SJSA1 (cell line): ENCODE measurements at regions not wholly inside any gene's neighbourhood (a gene's known extent, or its start where the extent isn't known, plus 50 kb on each side); places are given as distances from the start of the nearest gene placed in this dataset.

Experiments used
- DNase-seq, 2 experiments: peaks; one replicate each; pipeline ENCODE4 v3.0.0-alpha.2; 2015 to 2020; ENCODE audit warnings: low spot score in 2 of 2, low read depth in 1 of 2
- H3K27ac ChIP-seq: fragments of 250-450 bp; sonication (Bioruptor Pico); 2 replicates; pipeline ENCODE4 v1.5.1; 2020; ENCODE audit warnings: mild to moderate bottlenecking, moderate library complexity
- H3K27me3 ChIP-seq: fragments of 250-450 bp; sonication (Bioruptor Pico); replicated peaks from 2 replicates; pipeline ENCODE4 v1.5.1; 2020; ENCODE audit warnings: mild to moderate bottlenecking, moderate library complexity
- H3K36me3 ChIP-seq: fragments of 250-450 bp; sonication (Bioruptor Pico); 2 replicates; pipeline ENCODE4 v1.5.1; 2020; ENCODE audit warnings: mild to moderate bottlenecking
- H3K4me1 ChIP-seq: fragments of 250-450 bp; sonication (Bioruptor Pico); replicated peaks from 2 replicates; pipeline ENCODE4 v1.6.1; 2021; ENCODE audit warnings: mild to moderate bottlenecking
- H3K4me3 ChIP-seq: fragments of 250-450 bp; sonication (Bioruptor Pico); 2 replicates; pipeline ENCODE4 v1.5.1; 2020; ENCODE audit warnings: mild to moderate bottlenecking
- H3K9me3 ChIP-seq: fragments of 250-450 bp; sonication (Bioruptor Pico); replicated peaks from 2 replicates; pipeline ENCODE4 v1.5.1; 2020; ENCODE audit warnings: mild to moderate bottlenecking

DNA sequence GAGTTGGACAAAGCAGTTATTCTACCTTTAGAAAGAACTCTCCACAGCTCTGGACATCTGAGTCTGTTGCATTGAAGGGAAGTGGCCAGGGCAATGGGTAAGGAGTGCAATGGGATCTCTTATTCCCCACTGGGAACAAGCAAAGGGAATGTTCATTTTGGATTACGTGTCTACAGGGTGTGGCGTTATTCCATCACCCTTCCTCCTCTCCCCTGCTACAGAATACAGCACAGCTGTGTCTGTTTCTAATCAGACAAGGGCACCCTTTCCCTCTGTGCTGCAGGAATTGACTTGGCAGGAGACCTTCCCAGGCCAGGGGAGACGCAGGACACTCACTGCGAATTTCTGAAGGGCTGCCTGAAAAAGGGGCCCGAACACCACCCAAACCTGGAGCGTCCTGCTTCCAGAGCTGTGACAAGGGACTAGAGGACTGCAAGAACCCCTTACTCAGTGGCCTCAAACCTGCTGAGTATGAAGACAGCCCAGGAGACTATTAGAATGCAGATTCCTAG, 163.6 kb upstream of the RAB4A start:
- peaks cover 11% of the 10 kb centered on the region for H3K4me1 ChIP-seq

DNA sequence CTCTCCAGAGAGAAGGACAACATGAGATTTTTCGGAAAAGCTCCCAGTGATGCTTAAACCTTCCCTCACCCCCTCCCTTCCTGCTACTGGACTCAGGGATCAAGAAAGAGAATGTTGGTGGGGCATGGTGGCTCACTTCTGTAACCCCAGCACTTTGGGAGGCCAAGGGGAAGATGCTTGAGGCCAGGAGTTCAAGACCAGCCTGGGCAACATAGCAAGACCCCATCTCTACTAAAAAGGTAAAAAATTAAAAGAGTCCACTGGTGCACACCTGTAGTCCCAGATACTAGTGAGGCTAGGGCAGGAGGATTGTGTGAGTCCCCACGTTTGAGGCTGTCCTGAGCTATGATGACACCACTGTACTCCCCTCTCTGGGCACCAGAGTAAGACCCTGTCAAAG, 162.9 kb upstream of the RAB4A start:
- H3K27me3 ChIP-seq, result no peaks in the 10 kb centered on the region
- H3K4me3 ChIP-seq, result no peak overlapping the region
- peaks cover 11% of the 10 kb centered on the region for H3K4me1 ChIP-seq
- no peak overlapping the region for H3K27ac ChIP-seq
- no peaks in the 10 kb centered on the region for H3K36me3 ChIP-seq
- no peaks in the 10 kb centered on the region for H3K9me3 ChIP-seq
- DNase-seq, result no peak

More for the DNA sequence above, 163.6 kb upstream of the RAB4A start:
- no peak for DNase-seq
- Histone ChIP-seq H3K27ac (no peak overlapping the region), H3K4me3 (no peak overlapping the region), H3K9me3 (no peaks in the 10 kb centered on the region), H3K27me3 (no peaks in the 10 kb centered on the region), H3K36me3 (no peaks in the 10 kb centered on the region)

DNA sequence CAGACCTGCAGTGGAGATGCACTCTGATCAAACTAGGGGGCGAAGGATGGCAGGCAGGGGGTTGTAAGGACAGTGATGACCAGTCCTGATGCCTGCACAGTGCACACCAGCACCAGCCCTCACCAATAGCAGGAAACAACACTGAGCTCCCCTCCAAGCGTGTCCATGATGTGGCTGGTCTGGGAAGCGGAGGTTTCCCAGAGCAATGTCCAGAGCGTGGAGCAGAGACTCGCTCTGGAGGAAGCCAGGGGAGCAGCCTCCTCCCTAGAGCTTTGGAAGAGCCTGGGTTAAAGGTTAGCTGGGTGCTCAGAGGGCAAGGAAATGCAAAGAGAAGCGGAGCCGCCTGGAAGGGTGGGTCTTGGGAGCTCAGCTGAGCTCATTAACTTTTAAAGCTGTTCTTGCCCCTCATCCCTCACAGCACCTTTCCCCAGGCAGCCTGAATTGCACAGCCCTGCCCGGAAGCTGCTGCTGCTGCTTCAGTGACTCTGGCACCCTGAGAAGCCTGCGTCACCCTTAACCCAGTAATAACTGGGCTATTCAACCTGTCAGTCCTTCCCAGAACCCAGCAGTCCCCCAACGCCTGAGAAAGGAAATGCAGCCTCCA, 162.2 kb upstream of the RAB4A start:
- Histone ChIP-seq H3K36me3 (no peaks in the 10 kb centered on the region), H3K4me3 (no peak overlapping the region), H3K9me3 (no peaks in the 10 kb centered on the region), H3K27ac (no peak overlapping the region), H3K27me3 (no peaks in the 10 kb centered on the region), H3K4me1 (peaks cover 11% of the 10 kb centered on the region)
- no peak for DNase-seq

DNA sequence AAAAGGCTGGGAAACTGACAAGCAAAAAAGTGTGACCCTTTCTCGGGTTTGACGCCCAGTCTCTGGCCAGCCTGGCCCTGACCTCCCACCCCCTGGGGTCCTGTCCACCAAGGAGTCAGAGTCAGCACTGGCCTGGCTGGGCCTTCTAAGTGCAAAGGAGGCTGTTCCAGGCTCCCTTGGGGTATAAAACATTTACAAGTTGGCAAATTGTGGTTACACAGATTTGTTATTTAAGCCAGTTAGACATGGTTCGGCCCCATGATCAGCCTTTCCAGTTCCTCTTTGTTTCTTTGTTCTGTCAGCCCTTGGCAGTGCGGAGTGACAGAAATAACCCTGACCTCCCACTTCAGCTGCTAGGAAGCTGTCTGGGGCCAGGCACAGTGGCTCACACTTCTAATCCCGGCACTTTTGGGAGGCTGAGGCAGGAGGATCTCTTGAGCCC, 161.6 kb upstream of the RAB4A start:
- no peak for DNase-seq
- H3K36me3 ChIP-seq, result no peaks in the 10 kb centered on the region
- no peak overlapping the region for H3K4me3 ChIP-seq
- H3K27me3 ChIP-seq, result no peaks in the 10 kb centered on the region
- no peaks in the 10 kb centered on the region for H3K9me3 ChIP-seq
- no peak overlapping the region for H3K27ac ChIP-seq
- H3K4me1 ChIP-seq, result peaks cover 16% of the 10 kb centered on the region

DNA sequence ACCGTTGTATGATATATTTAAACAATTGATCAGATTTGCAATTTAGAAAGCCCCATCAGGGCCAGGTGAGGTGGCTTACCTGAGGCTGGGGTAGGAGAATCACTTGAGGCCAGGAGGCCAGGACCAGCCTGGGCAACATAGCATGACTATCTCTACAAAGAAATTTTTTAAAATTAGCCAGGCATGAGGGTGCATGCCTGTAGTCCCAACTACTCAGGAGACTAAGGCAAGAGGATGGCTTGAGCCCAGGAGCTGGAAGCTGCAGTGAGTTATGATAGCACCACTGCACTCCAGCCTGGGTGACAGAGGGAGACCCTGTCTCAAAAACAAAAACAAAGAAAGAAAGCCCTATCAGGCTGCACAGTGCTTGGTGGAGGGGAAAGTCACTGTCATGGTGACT, 159.9 kb upstream of the RAB4A start:
- Histone ChIP-seq H3K27me3 (no peaks in the 10 kb centered on the region), H3K9me3 (no peaks in the 10 kb centered on the region), H3K4me3 (no peak overlapping the region), H3K4me1 (peaks cover 25% of the 10 kb centered on the region), H3K27ac (no peak overlapping the region), H3K36me3 (no peaks in the 10 kb centered on the region)
- no peak for DNase-seq

DNA sequence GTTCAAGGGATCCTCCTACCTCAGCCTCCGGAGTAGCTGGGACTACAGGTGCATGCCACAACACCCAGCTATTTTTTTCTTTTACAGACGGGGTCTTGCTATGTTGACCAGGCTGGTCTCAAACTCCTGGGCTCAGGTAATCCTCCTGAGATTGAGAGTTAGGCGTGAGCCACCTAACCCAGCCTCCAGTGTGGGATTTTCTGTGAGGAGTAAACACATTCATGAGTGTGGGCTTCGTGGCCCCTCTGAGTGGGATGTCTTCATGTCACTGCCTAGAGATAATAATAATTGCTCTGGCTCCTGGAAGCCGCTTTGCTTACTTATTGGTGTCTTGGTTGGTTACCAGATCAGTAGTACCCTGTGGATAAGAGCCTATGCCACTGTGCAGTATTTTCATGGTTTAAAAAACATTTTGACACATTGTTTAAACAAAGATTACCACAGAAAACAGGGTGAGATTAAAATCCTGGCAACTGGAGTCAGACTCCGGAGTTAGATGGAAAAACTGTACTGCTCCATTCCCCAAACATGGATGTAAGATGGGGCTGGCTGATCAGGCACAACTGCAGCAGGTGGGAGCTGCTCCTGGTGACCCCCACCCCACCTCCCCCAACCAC, 159.1 kb upstream of the RAB4A start:
- H3K27me3 ChIP-seq, result no peaks in the 10 kb centered on the region
- no peaks in the 10 kb centered on the region for H3K9me3 ChIP-seq
- no peaks in the 10 kb centered on the region for H3K36me3 ChIP-seq
- no peak overlapping the region for H3K27ac ChIP-seq
- H3K4me3 ChIP-seq, result no peak overlapping the region
- peak in 1 of 2 experiments; percentile 24 for DNase-seq
- H3K4me1 ChIP-seq, result peaks cover 25% of the 10 kb centered on the region

DNA sequence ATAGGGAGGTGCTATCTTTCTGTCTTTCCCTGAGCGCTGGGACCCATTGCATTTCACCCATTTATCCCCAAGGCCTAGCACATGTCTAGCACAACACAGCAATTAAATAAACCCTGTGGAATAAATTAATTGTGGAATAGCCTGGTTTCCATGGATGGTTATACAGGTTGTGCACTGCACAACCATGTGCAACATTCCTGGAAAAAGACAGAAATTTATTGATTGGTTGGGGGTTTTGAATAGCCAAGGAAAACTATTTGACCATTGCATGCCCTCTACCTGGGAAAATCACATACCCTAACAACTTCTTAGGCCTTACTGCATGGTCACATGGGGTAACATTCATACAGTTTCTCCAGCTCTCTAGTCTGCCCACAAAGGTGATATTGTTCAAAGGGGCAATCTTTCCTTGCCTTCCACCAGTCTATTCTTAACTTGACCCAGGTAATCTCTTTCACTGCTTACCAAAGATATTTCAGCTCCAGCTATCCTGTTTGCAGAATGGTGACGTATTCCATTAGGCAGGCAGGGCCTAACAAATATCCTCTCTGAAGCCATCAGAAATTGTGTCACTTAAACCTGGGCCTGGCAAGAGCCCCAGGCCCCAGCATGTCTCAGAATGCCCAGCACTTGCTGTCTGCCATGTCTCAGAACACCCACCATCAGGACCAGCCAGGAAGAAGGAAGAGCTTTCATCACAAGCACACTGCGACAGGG, 157.9 kb upstream of the RAB4A start:
- H3K27ac ChIP-seq, result no peak overlapping the region

DNA sequence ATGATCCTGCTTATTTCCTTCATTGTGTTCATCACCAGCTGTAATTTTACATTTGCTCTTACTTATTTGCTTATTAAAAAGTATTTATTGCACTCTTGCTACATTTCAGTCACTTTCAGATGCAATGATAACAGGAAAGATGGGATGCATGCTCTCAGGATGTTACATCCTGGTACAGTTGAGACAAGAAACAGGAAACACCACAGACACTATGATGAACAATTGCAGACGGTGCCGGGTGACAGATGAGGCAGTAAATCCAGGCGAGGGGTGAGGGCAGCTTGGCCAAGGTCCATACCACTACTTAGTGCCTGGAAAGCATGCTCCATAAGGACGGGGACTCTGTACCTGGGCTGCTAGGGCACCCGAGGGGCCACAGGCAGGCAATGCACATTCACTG, 156.6 kb upstream of the RAB4A start:
- peaks cover 33% of the 10 kb centered on the region for H3K4me1 ChIP-seq
- H3K27me3 ChIP-seq, result no peaks in the 10 kb centered on the region
- H3K9me3 ChIP-seq, result peaks cover 6% of the 10 kb centered on the region; the same call in 1 of the 2 replicates

More for the DNA sequence above, 157.9 kb upstream of the RAB4A start:
- H3K36me3 ChIP-seq, result no peaks in the 10 kb centered on the region
- H3K27me3 ChIP-seq, result no peaks in the 10 kb centered on the region
- no peaks in the 10 kb centered on the region; the same call in 1 of the 2 replicates for H3K9me3 ChIP-seq
- H3K4me3 ChIP-seq, result no peak overlapping the region
- peaks cover 34% of the 10 kb centered on the region for H3K4me1 ChIP-seq
- DNase-seq, result no peak

DNA sequence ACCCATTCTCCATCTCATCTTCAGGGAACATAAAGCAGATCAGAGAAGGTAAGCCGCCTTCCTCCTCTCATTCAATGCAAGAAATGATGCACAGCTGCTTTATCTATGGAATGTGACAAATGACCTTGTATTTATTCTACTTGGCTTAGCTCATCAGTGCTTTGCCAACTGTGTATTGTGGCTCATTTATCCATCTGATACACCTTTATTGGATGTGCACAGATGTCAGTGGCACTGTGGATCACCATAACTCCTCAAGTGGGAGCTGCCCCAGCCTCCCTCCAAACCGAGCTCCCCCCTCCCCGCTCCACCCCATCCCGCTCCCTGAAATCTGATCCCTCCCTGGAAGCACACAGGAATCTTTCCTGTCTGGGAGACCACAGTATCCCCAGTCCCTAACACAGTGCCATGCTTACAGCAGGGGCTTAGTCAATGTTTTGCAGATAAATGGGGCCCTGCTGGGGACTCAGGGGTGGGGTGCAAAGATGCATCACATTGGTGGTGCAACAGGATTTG, 156.0 kb upstream of the RAB4A start:
- H3K36me3 ChIP-seq, result no peaks in the 10 kb centered on the region
- H3K27ac ChIP-seq, result no peak overlapping the region
- peaks cover 31% of the 10 kb centered on the region for H3K4me1 ChIP-seq
- no peaks in the 10 kb centered on the region for H3K27me3 ChIP-seq
- no peak for DNase-seq
- H3K4me3 ChIP-seq, result no peak overlapping the region
- peaks cover 6% of the 10 kb centered on the region; the same call in 1 of the 2 replicates for H3K9me3 ChIP-seq

More for the DNA sequence above, 156.6 kb upstream of the RAB4A start:
- no peak overlapping the region for H3K4me3 ChIP-seq
- DNase-seq, result no peak
- no peak overlapping the region for H3K27ac ChIP-seq
- H3K36me3 ChIP-seq, result no peaks in the 10 kb centered on the region

DNA sequence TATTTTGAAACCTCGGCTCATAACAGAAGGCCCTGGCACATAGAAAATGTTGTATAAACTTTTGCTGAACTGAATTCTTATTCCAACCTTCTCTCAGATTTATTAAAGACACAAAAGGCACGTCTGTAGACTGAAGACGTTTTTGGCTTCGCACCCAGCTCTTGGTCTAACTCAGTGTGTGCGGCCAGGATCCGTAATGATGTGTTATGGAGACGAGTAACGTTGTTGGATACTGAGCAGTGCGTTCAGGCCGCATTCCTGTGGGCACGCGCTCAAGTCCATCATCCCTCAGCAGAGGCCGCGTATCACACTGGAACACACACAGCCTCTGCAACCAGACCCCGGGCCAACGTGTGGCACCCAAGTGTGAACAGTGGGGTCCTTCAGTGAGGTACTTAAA, 154.8 kb upstream of the RAB4A start:
- H3K4me1 ChIP-seq, result peaks cover 31% of the 10 kb centered on the region
- no peaks in the 10 kb centered on the region for H3K27me3 ChIP-seq
- H3K9me3 ChIP-seq, result peaks cover 6% of the 10 kb centered on the region; the same call in 1 of the 2 replicates
- no peak overlapping the region for H3K4me3 ChIP-seq
- H3K27ac ChIP-seq, result no peak overlapping the region
- no peaks in the 10 kb centered on the region for H3K36me3 ChIP-seq
- DNase-seq, result no peak

DNA sequence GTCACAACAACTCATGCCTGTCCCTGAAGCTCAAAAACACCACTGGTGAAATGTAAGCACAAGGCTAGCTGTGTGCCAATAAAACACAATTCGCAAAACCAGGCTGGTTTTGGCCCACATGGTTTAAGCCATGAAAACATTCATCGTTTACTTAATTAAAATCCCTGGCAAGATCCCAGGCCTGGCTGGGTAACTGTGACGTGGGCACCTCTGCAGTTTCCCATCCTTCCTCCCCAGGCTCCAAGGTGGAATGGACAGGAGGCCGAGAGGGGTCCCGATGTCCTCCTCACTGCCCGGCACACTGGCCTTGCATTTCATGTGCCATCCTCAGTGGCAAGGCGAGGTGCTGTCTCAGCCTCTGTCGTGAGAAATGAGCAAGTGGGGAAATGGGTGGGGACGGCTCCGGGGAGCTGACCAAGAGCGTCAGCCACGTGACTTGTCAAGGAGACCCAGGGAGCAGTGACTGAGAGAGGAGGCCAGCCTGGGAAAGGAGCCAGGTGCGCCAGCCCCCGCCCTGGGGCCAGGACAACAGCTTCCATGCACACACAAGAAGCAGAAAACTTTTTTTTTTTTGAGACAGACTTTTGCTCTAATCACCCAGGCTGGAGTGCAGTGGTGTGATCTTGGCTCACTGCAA, 153.1 kb upstream of the RAB4A start:
- Histone ChIP-seq H3K27me3 (no peaks in the 10 kb centered on the region), H3K9me3 (peaks cover 6% of the 10 kb centered on the region; the same call in 1 of the 2 replicates), H3K27ac (no peak overlapping the region), H3K4me3 (no peak overlapping the region), H3K36me3 (no peaks in the 10 kb centered on the region), H3K4me1 (peaks cover 25% of the 10 kb centered on the region)
- DNase-seq, result peak in 1 of 2 experiments; percentile 42

DNA sequence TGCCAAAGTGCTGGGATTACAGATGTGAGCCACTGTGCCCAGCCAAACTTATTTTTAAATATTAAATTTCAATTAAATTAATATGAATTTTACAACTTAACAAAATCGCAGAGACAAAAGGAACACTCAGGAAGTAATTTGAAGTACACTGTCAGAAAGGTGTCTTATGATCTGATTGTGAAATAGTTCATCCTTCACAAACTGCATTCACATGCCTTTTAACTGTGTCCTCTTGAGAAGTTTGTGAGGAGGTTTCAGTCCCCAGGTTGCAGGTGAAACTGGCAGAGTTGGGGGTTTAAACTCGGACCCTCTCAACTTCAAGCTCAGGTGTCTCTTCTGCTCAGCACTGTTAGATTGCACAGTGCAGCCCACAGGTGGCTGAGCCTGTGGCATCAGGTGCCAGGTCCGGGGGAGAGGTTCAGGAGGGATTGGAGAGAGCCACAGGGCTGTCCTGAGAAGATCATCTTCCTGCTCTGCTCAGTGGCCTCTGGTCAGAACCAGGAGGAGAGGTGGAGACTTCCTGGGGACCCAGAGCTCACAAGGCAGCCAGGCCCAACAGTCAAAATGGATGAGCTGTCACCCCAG, 152.3 kb upstream of the RAB4A start:
- Histone ChIP-seq H3K36me3 (no peaks in the 10 kb centered on the region), H3K4me1 (peaks cover 25% of the 10 kb centered on the region), H3K4me3 (no peak overlapping the region), H3K27ac (no peak overlapping the region), H3K9me3 (peaks cover 6% of the 10 kb centered on the region; the same call in 1 of the 2 replicates), H3K27me3 (no peaks in the 10 kb centered on the region)
- DNase-seq, result no peak

DNA sequence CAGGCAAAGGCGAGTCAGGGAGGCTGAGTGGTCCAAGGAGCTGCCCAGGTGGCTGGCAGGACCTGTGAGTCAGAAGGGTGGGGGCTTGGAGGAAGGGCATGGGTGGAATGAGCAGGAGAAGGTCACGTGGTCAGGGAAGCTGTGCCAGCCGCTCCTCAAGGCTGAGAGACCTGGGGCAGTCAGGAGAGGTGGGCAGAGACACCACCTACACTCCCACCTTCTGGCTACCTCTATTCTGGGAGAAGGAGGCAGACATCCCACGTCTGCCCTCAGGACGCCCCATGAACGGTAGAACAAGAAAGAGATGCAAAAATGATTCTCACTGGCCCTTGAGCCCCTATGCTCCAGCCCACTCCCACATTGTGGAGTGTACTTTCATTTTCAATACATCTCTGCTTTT, 151.8 kb upstream of the RAB4A start:
- H3K36me3 ChIP-seq, result no peaks in the 10 kb centered on the region
- no peak overlapping the region for H3K4me3 ChIP-seq
- H3K4me1 ChIP-seq, result peaks cover 22% of the 10 kb centered on the region
- H3K27ac ChIP-seq, result no peak overlapping the region
- H3K9me3 ChIP-seq, result peaks cover 6% of the 10 kb centered on the region; the same call in 1 of the 2 replicates
- DNase-seq, result no peak
- H3K27me3 ChIP-seq, result no peaks in the 10 kb centered on the region
